Gastroesophageal sphincter (tissue), 3 donors: ENCODE measurements at regions not wholly inside any gene's neighbourhood (a gene's known extent, or its start where the extent isn't known, plus 50 kb on each side); places are given as distances from the start of the nearest gene placed in this dataset.

Source experiments
- CTCF ChIP-seq, 4 experiments: fragments of 200-600 bp in 2 of 4; fragments of 450-650 bp in 2 of 4; sonication (generic) in 1 of 4; IDR thresholded peaks; one replicate each; pipeline ENCODE4 v1.5.1; 2017 to 2019; ENCODE audit warnings: antibody characterized with exemption in 4 of 4, mild to moderate bottlenecking in 2 of 4, moderate library complexity in 2 of 4
- POLR2A ChIP-seq, 2 donors: fragments of 450-650 bp; IDR thresholded peaks; one replicate each; pipeline ENCODE4 v1.6.1; 2017; ENCODE audit warnings: antibody characterized with exemption in 2 of 2, mild to moderate bottlenecking in 2 of 2, moderate library complexity in 1 of 2
- POLR2AphosphoS5 ChIP-seq: sonication (generic); formaldehyde crosslinking; IDR thresholded peaks from one replicate; pipeline ENCODE4 v1.6.1; 2017; ENCODE audit warnings: antibody characterized with exemption

GRCh38 chrX:110454336-110454735 lies 95.7 kb downstream of the RTL9 start:
- TF ChIP-seq CTCF (IDR thresholded peaks at IDR 0.05): no peak
- TF ChIP-seq POLR2A (IDR thresholded peaks at IDR 0.05): no peak
- TF ChIP-seq POLR2AphosphoS5: no peak
